Vagina (tissue), 2 donors: ENCODE measurements at regions not wholly inside any gene's neighbourhood (a gene's known extent, or its start where the extent isn't known, plus 50 kb on each side); places are given as distances from the start of the nearest gene placed in this dataset.

Experiments used
- CTCF ChIP-seq, 3 experiments: fragments of 450-650 bp in 2 of 3; fragments of 200-600 bp in 1 of 3; sonication (generic) in 1 of 3; IDR thresholded peaks; one replicate each; pipeline ENCODE4 v1.5.1; 2017 to 2019; ENCODE audit warnings: antibody characterized with exemption in 3 of 3, mild to moderate bottlenecking in 2 of 3, moderate library complexity in 2 of 3
- POLR2A ChIP-seq, 2 donors: fragments of 450-650 bp; IDR thresholded peaks; one replicate each; pipeline ENCODE4 v1.6.1; 2017; ENCODE audit warnings: antibody characterized with exemption in 2 of 2, mild to moderate bottlenecking in 2 of 2, moderate library complexity in 2 of 2

GRCh38 chr17:56675876-56676660 lies 82.6 kb downstream of the NOG start:
- no peak for TF ChIP-seq CTCF (IDR thresholded peaks at IDR 0.05)
- TF ChIP-seq POLR2A (IDR thresholded peaks at IDR 0.05) = no peak
